Anterior cingulate cortex (tissue), 58 donors: ENCODE measurements at regions not wholly inside any gene's neighbourhood (a gene's known extent, or its start where the extent isn't known, plus 50 kb on each side); places are given as distances from the start of the nearest gene placed in this dataset.

ENCODE experiments used
- DNase-seq, 58 donors: peaks; one replicate each; lab custom pipeline; 2025; lab: John Stamatoyannopoulos, UW

- DNase-seq, result no peak
Measured at GRCh38 chr7:33806298-33807154, 98.8 kb upstream of the BMPER start.

GRCh38 chr7:33807155-33807530, 98.2 kb upstream of the BMPER start:
- no peak for DNase-seq

- no peak for DNase-seq
Measured at GRCh38 chr7:33807779-33808482, 97.4 kb upstream of the BMPER start.

- no peak for DNase-seq
Measured at GRCh38 chr7:33809228-33809627, 96.1 kb upstream of the BMPER start.

GRCh38 chr7:33810356-33810755, 95.0 kb upstream of the BMPER start:
- DNase-seq, result no peak

GRCh38 chr7:33813331-33813730, 92.0 kb upstream of the BMPER start:
- no peak for DNase-seq

- no peak for DNase-seq
Measured at GRCh38 chr7:33814400-33814799, 90.9 kb upstream of the BMPER start.

GRCh38 chr7:33814936-33815335, 90.4 kb upstream of the BMPER start:
- DNase-seq, result no peak

- DNase-seq, result no peak
Measured at GRCh38 chr7:33815336-33815735, 90.0 kb upstream of the BMPER start.

GRCh38 chr7:33816106-33816505, 89.2 kb upstream of the BMPER start:
- no peak for DNase-seq

GRCh38 chr7:33819658-33820057, 85.7 kb upstream of the BMPER start:
- no peak for DNase-seq

- no peak for DNase-seq
Measured at GRCh38 chr7:33820206-33820605, 85.1 kb upstream of the BMPER start.

- no peak for DNase-seq
Measured at GRCh38 chr7:33821970-33822369, 83.4 kb upstream of the BMPER start.

- DNase-seq, result no peak
Measured at GRCh38 chr7:33823913-33824312, 81.4 kb upstream of the BMPER start.

GRCh38 chr7:33824911-33825459, 80.4 kb upstream of the BMPER start:
- no peak for DNase-seq

GRCh38 chr7:33825644-33826043, 79.7 kb upstream of the BMPER start:
- no peak for DNase-seq

- no peak for DNase-seq
Measured at GRCh38 chr7:33829536-33829935, 75.8 kb upstream of the BMPER start.

- DNase-seq, result peak in 1 of 58 donors; percentile 1
Measured at GRCh38 chr7:33831389-33832141, 73.8 kb upstream of the BMPER start.

GRCh38 chr7:33832271-33832721, 73.0 kb upstream of the BMPER start:
- DNase-seq, result no peak

- DNase-seq, result no peak
Measured at GRCh38 chr7:33836797-33837355, 68.5 kb upstream of the BMPER start.
